SK-N-SH treated with all-trans-retinoic acid at 6 μM for 48 hours (cell line): ENCODE measurements at regions not wholly inside any gene's neighbourhood (a gene's known extent, or its start where the extent isn't known, plus 50 kb on each side); places are given as distances from the start of the nearest gene placed in this dataset.

Source experiments
- BACH2 ChIP-seq: fragments of 250-450 bp; sonication (Bioruptor Pico); IDR thresholded peaks from 2 replicates; pipeline ENCODE4 v1.9.0; 2021; ENCODE audit warnings: mild to moderate bottlenecking, borderline replicate concordance
- CREB5 ChIP-seq: fragments of 250-450 bp; sonication (Bioruptor Pico); IDR thresholded peaks from 2 replicates; pipeline ENCODE4 v1.5.1; 2020; ENCODE audit warnings: low read depth, mild to moderate bottlenecking, moderate library complexity
- CSDC2 ChIP-seq: fragments of 250-450 bp; sonication (Bioruptor Pico); IDR thresholded peaks from 2 replicates; pipeline ENCODE4 v1.5.0; 2020; ENCODE audit warnings: mild to moderate bottlenecking, moderate library complexity
- RARB ChIP-seq: fragments of 250-450 bp; sonication (Bioruptor Pico); IDR thresholded peaks from 2 replicates; pipeline ENCODE4 v1.8.0; 2021; ENCODE audit warnings: mild to moderate bottlenecking, moderate library complexity
- TOX ChIP-seq: fragments of 250-450 bp; sonication (Bioruptor Pico); IDR thresholded peaks from 2 replicates; pipeline ENCODE4 v1.8.0; 2021; ENCODE audit warnings: mild to moderate bottlenecking, moderate library complexity, borderline replicate concordance
- ZFP3 ChIP-seq: fragments of 250-450 bp; sonication (Bioruptor Pico); IDR thresholded peaks from 2 replicates; pipeline ENCODE4 v1.5.0; 2020; ENCODE audit warnings: mild to moderate bottlenecking, moderate library complexity
- TF ChIP-seq, protein P1 (sequence below): fragments of 250-450 bp; sonication (Bioruptor Pico); IDR thresholded peaks from 2 replicates; pipeline ENCODE4 v1.8.0; 2021; ENCODE audit warnings: low read depth, mild to moderate bottlenecking, moderate library complexity, borderline replicate concordance
- TF ChIP-seq, protein P2 (sequence below): fragments of 250-450 bp; sonication (Bioruptor Pico); IDR thresholded peaks from 2 replicates; pipeline ENCODE4 v1.8.0; 2020; ENCODE audit warnings: mild to moderate bottlenecking, moderate library complexity, borderline replicate concordance

DNA sequence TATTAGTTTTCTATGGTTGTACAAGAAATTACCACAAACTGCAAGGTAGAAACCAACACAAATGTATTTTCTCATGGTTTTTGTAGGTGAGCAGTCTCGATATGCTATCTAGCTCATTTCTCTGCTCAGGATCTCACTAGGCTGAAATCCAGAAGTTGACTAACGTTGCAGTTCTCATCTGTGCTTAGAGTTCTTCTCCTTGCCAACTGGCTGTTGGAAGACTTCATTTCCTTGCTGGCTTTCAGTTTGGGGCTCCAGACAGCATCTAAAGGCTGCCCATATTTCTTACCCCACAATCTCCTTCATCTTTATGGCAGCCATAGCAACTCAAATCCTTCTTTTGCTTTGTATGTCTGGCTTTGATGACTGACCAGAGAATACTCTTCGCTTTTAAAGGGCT is 362.6 kb upstream of the ADGRL4 start:
- TF ChIP-seq TOX (CRISPR knock-in tag) = no peak
- TF ChIP-seq CREB5 (CRISPR knock-in tag) = no peak
- no peak for TF ChIP-seq RARB (CRISPR knock-in tag)
- TF ChIP-seq, protein P1, sequence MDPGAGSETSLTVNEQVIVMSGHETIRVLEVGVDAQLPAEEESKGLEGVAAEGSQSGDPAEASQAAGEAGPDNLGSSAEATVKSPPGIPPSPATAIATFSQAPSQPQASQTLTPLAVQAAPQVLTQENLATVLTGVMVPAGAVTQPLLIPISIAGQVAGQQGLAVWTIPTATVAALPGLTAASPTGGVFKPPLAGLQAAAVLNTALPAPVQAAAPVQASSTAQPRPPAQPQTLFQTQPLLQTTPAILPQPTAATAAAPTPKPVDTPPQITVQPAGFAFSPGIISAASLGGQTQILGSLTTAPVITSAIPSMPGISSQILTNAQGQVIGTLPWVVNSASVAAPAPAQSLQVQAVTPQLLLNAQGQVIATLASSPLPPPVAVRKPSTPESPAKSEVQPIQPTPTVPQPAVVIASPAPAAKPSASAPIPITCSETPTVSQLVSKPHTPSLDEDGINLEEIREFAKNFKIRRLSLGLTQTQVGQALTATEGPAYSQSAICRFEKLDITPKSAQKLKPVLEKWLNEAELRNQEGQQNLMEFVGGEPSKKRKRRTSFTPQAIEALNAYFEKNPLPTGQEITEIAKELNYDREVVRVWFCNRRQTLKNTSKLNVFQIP (CRISPR knock-in tag) = no peak
- no peak for TF ChIP-seq ZFP3 (CRISPR knock-in tag)
- TF ChIP-seq, protein P2, sequence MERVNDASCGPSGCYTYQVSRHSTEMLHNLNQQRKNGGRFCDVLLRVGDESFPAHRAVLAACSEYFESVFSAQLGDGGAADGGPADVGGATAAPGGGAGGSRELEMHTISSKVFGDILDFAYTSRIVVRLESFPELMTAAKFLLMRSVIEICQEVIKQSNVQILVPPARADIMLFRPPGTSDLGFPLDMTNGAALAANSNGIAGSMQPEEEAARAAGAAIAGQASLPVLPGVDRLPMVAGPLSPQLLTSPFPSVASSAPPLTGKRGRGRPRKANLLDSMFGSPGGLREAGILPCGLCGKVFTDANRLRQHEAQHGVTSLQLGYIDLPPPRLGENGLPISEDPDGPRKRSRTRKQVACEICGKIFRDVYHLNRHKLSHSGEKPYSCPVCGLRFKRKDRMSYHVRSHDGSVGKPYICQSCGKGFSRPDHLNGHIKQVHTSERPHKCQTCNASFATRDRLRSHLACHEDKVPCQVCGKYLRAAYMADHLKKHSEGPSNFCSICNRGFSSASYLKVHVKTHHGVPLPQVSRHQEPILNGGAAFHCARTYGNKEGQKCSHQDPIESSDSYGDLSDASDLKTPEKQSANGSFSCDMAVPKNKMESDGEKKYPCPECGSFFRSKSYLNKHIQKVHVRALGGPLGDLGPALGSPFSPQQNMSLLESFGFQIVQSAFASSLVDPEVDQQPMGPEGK (CRISPR knock-in tag) = no peak
- no peak for TF ChIP-seq CSDC2
- TF ChIP-seq BACH2 (CRISPR knock-in tag) = no peak
